HG03558 (cell line): ENCODE measurements at regions not wholly inside any gene's neighbourhood (a gene's known extent, or its start where the extent isn't known, plus 50 kb on each side); places are given as distances from the start of the nearest gene placed in this dataset.

Experiments
- ATAC-seq: cut with Tn5 transposase; IDR thresholded peaks from one replicate; pipeline ENCODE4 v1.9.1; 2021; ENCODE audit warnings: moderate number of reproducible peaks; ENCODE audit not compliant: unreplicated experiment; ENCODE audit errors: extremely low read depth

- no peak for ATAC-seq
Observed at GRCh38 chr2:185891403-185891802, 152.8 kb downstream of the FSIP2 start.

DNA sequence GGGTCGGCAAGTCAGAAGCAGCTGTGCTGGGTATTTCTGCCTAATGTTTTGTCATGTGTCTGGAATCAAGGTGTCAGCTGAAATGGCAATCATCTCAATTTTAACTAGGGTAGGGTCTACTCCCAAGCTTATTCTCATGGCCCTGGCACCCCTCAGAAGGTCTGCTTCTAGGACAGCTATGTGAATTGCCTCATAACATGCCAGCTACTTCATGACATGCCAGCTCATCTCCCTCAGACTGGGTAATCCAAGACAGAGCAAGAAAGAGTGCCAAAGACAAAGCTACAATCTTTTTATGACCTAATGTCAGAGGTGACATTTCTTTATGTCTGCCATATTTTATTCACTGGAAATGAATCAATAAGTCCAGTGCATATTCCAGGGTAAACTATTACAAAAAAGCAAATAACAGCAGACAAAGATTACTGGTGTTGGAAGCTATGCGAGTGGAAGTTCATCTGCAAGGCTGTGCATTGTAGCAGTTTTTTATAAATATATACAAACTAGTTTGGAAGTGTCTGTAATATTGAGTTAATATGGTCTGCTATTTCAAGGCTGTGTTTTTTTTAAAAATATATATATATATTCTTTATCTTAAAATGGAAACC, 153.3 kb downstream of the FSIP2 start:
- ATAC-seq = no peak

GRCh38 chr2:185892484-185892883, 153.9 kb downstream of the FSIP2 start:
- no peak for ATAC-seq

DNA sequence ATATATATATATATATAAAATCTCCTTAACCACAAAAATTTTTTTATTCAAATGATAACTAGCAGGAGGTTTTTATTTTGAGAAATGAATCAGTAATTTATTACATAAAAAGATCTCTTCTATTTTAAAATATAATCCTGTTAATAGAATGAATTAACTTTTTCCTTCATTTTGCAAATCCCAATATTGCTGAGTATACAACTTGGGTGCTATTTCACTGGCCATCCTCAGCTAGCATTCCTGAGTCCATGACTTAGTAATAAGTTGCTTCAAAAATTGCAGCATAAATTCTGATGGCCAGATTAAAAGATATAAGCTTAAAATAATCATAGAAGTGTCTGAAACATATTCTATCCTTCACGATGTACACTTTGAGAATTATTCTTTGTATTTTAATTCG, 155.6 kb downstream of the FSIP2 start:
- no peak for ATAC-seq

GRCh38 chr2:185895828-185896693, 157.5 kb downstream of the FSIP2 start:
- ATAC-seq = no peak

GRCh38 chr2:185899366-185899765, 160.8 kb downstream of the FSIP2 start:
- ATAC-seq = no peak

DNA sequence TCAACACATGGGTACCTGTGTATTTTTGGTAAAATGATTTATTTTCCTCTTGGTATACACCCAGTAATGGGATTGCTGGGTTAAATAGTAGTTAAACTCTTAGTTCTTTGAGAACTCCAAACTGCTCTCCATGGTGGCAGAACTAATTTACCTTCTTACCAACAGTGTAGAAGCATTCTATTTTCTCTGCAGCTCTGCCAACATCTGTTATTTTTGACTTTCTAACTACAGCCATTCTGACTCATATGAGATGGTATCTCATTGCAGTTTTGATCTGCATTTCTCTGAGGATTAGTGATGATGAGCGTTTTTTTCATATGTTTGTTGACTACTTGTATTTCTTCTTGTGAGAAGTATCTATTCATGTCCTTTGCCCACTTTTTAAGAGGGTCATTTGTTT, 180.6 kb downstream of the FSIP2 start:
- no peak for ATAC-seq

- no peak for ATAC-seq
Observed at GRCh38 chr2:185921048-185921756, 182.6 kb downstream of the FSIP2 start.

GRCh38 chr2:185934232-185934631, 195.6 kb downstream of the FSIP2 start:
- no peak for ATAC-seq

DNA sequence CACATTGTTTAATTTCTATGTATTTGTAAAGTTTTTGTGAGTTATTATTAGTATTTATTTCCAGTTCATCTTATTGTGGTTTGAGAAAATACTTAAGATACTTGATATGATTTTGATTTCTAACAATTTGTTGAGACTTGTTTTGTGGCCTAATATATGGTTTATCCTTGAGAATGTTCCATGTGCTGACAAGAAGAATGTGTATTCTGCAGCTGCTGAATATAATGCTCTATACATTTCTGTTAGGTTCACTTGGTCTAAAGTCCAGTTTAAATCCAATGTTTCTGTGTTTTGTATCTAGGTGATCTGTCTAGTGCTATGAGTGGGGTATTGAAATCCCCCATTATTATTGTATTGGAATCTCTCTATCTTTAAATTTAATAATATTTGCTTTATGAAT, 201.3 kb downstream of the FSIP2 start:
- ATAC-seq = no peak

DNA sequence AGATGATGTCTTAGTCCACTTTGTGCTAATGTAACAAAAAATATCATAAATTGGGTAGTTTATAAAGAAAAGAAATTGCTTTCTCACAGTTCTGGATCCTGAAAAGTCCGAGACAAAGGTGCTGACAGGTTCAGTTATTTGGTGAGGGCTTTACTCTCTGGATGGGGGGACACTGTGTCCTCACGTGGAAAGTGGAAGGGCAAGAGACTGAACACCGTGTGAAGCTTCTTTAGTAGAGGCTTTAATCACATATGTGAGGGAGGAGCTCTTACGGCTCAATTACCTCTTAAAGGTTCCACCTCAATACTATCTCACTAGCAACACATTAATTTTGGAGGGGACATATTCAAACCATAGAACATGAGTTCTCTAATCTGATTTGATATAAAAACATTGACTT, 204.3 kb downstream of the FSIP2 start:
- ATAC-seq = no peak

- no peak for ATAC-seq
Observed at GRCh38 chr2:185947722-185948121, 209.1 kb downstream of the FSIP2 start.

DNA sequence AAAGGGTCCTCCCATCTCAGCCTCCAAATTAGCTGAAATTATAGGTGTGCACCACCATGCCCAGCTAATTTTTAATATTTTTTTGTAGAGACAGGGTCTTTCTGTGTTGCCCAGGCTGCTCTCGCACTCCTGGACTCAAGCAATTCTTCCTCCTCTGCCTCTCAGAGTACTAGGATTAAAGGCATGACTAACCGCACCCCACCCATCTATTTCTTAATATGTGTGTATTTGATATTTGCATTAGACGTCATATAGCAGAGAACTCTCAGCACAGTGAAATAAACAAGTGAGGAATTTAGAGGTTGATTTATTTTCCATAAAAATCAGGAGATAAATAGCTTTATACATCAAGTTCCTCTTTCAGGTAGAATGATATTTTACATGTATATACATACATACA, 213.5 kb downstream of the FSIP2 start:
- no peak for ATAC-seq

DNA sequence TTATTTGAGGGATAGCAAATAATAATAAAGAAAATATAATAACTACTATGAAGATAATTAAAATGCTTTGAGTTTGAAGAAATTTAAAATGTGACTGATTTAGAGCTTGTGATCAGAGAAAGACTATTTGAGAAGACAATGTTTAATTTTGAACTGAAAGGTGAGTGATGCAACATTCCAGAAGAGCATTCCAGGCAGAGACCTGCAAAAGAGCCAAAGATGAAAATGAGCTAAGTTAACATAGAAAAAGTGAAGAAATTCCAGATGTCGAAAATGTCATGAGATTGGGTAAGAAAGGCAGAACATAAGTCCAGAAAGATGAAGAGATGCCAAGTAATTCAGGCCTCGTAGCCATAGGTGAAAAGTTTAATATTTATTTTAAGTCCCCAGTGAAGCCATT, 215.8 kb downstream of the FSIP2 start:
- no peak for ATAC-seq

DNA sequence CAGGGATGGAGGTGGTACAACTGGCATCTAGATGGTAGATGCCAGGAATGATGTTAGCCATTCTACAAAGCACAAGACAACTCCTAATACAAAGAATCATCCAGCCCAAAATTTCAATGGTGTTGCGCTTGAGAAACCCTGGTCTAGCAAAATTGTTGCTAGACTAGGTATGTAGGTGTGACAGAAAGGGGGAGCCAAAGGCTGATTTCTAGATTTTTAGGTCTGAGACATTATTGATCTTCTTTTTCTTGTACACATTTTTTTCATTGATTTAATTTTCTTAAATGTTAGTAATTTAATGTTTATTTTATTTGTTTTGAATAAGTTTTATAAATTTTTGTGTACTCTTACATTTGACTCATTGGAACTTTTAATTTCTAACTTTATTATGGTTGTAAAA, 216.4 kb downstream of the FSIP2 start:
- ATAC-seq = no peak

DNA sequence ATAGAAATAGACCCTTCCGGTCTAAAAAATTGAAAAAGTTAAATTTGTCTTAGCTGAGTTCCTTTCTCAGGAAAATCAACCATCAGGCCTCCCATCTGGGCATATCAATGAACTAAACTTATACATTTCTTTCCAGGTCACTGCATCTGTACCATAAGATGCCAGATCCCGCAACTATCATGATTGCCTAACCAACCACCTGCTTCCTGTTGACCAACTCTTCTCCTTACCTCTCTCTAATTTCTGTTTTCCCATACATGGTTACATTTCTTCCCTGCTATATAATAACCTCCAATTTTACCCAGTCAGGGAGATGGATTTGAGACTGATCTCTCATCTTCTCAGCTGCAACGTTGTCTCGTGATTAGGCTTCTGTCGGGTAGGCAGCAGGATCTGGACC, 228.7 kb downstream of the FSIP2 start:
- no peak for ATAC-seq

DNA sequence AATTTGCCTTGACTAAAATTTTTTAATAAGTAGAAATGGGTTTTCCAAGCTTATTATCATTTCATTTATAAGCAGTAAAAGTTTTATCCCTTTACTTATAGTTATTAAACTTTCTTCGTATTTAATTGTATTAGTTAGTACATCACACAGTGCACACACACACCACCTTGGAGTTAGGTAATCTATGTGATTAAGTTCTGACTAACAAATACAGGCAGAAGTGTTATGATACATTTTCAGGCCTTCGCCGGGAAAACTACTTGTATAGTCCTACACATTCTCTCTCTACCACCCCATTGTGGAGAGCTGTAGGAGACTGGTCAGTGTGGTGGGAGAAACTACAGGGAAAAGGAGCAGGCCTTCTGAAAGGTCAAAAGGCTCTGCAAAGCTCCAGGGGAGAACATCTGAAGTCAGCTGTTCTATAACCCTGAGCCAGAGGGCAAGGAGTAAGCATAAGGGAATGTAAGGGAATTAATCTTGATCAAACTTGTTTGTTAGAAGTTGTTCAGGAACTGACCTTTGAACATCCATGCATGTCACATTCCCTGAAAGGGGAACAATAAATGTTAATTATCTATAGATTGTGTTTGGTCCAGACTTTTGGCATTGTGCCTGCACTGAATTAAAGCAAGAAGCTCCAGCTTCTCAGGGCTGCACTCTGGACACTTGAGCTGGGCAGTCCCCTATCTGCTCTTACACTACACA, 231.7 kb downstream of the FSIP2 start:
- no peak for ATAC-seq

DNA sequence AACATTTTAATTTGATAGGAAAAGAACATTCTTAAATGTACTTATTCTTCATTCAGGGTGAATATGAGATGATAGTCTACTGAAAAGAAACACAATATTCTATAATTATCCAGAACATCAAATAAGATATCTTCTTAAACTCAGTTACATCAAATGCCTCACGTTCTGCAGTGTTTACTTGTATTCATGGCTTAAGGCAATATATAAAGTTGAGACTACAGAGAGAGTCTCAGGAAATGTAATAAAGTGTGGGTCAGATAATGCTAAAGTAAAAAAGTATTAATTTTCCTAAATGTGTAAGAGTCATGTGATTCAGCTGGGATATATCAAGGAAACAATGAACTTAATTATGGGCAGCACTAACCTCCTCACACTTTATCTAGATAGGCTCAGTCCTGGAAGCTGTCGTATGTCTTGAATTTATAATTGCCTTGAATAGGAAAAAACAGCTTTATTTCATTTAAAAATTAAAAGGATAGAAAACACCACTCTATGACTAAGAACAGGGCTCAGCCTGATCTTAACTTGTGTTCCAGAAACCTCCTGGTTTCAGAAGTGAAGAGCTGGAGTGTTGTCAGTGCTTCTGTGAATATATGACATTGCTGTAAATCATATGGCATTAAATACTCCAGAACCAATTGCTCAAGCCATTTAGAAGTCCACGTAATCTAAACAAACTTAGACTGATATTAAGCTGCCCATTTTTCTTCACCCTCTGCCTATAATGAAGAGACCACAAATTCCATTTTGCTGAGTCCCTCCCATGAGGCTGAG, 240.2 kb downstream of the FSIP2 start:
- no peak for ATAC-seq

GRCh38 chr2:185979546-185980071, 241.0 kb downstream of the FSIP2 start:
- no peak for ATAC-seq

DNA sequence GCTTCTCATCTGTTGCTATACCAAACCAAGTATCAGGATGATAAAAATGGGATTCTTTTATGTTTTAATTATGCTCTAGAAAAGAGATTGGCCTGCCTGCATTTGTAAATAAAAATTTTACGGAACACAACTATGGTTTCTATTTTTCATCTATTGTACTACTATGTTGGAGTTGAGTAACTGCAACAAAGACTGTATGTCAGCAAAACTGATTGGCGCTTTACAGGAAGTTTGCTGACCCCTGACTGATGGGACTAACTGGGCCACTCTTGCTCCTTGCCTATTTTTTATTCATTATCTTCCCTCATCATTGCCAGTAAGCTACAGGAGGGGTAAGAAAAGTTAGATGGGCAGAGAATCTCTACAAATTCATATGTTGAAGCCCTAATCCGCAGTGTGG, 242.3 kb downstream of the FSIP2 start:
- no peak for ATAC-seq
